Pulmonary artery endothelial cell (primary cell): ENCODE measurements at regions not wholly inside any gene's neighbourhood (a gene's known extent, or its start where the extent isn't known, plus 50 kb on each side); places are given as distances from the start of the nearest gene placed in this dataset.

Experiments
- DNase-seq: peaks from one replicate; pipeline ENCODE4 v3.0.0-alpha.2; 2011; ENCODE audit warnings: low read depth, low spot score

GRCh38 chr1:109826930-109827349 lies 63.2 kb upstream of the EPS8L3 start:
- no peak for DNase-seq

- no peak for DNase-seq
These were observed 62.7 kb upstream of the EPS8L3 start for GRCh38 chr1:109826446-109826845.

- no peak for DNase-seq
These were observed 60.8 kb upstream of the EPS8L3 start for GRCh38 chr1:109824349-109825115.

- DNase-seq = no peak
These were observed 60.0 kb upstream of the EPS8L3 start for GRCh38 chr1:109823543-109824348.

- DNase-seq = no peak
These were observed 59.2 kb upstream of the EPS8L3 start for GRCh38 chr1:109822749-109823542.

- DNase-seq = no peak
These were observed 58.4 kb upstream of the EPS8L3 start for GRCh38 chr1:109821831-109822745.

- DNase-seq = peak; percentile 44
These were observed 57.5 kb upstream of the EPS8L3 start for GRCh38 chr1:109821221-109821669.

GRCh38 chr1:109819906-109820305 lies 56.2 kb upstream of the EPS8L3 start:
- no peak for DNase-seq

GRCh38 chr1:109818988-109819764 lies 55.5 kb upstream of the EPS8L3 start:
- DNase-seq = no peak

GRCh38 chr1:109818271-109818987 lies 54.7 kb upstream of the EPS8L3 start:
- no peak for DNase-seq

- DNase-seq = no peak
These were observed 54.2 kb upstream of the EPS8L3 start for GRCh38 chr1:109817881-109818270.

- no peak for DNase-seq
These were observed 53.3 kb upstream of the EPS8L3 start for GRCh38 chr1:109816975-109817535.

GRCh38 chr1:109816175-109816811 lies 52.6 kb upstream of the EPS8L3 start:
- DNase-seq = no peak

- no peak for DNase-seq
These were observed 52.1 kb upstream of the EPS8L3 start for GRCh38 chr1:109815809-109816174.

- DNase-seq = no peak
These were observed 51.5 kb upstream of the EPS8L3 start for GRCh38 chr1:109814993-109815786.

GRCh38 chr1:109814223-109814622 lies 50.5 kb upstream of the EPS8L3 start:
- DNase-seq = no peak
